ENCODE measurements at regions not wholly inside any gene's neighbourhood (a gene's known extent, or its start where the extent isn't known, plus 50 kb on each side); places are given as distances from the start of the nearest gene placed in this dataset.
"Not testable (repeated sequence)": the region's sequence is repeated elsewhere in the genome, so short reads cannot be mapped to it uniquely, and the experiment has no call there.

DNA sequence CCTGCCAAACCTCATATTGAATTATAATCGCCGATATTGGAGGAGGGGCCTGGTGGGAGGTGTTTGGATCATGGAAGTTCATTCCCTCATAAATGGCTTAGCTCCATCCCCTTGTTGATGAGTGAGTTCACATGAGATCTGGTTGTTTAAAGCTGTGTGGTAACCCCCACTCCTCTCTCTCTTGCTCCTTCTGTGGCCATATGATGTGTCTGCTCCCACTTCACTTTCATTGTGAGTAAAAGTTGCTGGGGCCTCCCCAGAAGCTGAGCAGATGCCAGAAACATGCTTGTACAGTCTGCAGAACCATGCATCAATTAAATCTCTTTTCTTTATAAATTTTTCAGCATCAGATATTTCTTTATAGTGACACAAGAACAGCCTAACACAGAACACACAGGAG lies 929.0 kb upstream of the FAT3 start:
- no peak for DNase-seq

DNA sequence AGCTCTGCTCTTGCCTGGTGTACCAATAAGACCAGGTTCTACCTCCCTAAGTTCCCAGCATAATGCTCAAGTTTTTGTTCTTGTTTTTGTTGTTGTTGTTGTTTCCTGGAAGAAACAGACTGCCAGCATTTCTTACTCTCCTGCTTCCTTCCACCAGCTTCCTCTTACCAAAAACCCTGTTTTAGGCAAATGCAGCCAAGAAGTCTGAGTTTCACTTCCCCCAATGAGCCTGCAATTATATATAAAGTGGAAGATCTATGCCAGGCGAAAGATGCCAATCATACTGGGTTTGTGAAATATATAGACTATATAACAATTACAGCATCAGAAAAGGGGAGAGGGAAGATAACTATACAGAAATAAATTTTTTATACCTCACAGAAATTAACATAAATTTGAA lies 931.5 kb upstream of the FAT3 start:
- no peak for DNase-seq

DNA sequence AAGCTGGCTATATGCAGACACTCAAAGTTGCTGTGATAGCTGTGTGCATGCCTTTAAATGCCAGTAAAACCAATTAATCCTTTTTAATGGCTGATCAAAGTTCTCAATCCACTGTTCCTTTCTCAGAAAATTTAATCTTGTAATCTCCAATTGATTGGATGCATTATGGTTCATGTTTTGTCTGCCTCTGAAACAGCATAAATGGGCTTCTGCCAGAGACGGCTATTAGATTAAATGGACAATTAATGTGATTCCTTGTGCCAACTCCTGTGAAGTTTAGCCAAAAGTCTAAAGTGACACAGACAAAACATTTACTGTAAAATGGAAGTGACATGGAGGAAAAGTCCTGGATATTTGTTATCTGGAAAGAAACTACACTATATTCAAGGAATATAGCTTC lies 952.5 kb upstream of the FAT3 start:
- no peak for DNase-seq

DNA sequence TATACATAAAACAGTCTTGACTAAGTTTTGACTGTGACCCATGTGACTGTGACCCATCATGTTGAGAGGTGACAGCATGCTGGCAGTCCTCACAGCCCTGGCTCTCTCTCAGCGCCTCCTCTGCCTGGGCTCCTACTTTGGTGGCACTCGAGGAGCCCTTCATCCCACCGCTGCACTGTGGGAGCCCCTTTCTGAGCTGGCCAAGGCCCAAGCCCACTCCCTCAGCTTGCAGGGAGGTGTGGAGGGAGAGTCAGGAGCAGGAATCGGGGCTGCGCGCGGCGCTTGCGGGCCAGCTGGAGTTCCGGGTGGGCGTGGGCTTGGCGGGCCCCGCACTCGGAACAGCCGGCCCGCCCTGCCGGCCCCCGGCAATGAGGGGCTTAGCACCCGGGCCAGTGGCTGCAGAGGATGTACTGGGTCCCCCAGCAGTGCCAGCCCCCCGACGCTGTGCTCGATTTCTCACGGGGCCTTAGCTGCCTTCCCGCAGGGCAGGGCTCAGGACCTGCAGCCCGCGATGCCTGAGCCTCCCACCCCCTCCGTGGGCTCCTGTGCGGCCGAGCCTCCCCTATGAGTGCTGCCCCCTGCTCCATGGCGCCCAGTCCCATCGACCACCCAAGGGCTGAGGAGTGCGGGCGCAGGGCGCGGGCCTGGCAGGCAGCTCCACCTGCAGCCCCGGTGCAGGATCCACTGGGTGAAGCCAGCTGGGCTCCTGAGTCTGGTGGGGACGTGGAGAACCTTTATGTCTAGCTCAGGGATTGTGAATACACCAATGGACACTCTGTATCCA lies 955.9 kb upstream of the FAT3 start:
- DNase-seq: not testable (repeated sequence)

DNA sequence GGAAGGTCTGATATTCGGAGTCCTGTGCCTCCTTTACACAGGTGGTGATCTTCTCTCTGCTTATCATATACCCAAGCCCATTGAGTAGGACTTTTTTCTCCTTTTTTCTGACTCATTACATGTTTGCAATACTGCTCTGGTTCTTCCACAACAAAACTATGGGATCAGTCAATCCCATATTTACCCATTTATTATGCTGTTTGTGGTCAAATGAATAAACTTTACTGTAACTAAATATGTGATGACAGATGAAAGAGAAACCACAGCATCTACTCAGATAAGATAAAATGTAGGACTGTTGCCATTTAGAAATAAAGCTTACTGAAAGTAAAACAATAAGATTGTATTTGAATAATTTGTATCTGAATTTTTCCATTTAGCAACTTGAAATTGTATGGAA lies 958.7 kb upstream of the FAT3 start:
- no peak for DNase-seq

DNA sequence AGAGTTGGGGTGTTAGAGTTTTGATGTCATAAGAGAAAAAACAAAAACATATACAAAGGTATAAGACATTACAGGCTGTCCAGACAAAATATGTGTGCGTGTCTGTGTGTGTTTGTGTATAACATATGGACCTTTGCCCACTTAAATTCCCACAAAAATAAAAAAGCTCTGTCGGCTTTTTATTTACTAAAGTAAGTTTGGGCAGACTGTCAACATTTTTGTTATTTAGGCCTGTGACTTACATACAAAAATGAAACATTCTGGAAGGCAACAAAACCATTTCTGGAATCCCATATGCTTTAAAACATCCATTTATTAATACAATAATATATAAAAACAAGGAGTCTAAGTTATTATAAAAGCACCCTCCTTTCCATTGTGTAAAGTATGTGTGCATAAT lies 960.1 kb upstream of the FAT3 start:
- no peak for DNase-seq

DNA sequence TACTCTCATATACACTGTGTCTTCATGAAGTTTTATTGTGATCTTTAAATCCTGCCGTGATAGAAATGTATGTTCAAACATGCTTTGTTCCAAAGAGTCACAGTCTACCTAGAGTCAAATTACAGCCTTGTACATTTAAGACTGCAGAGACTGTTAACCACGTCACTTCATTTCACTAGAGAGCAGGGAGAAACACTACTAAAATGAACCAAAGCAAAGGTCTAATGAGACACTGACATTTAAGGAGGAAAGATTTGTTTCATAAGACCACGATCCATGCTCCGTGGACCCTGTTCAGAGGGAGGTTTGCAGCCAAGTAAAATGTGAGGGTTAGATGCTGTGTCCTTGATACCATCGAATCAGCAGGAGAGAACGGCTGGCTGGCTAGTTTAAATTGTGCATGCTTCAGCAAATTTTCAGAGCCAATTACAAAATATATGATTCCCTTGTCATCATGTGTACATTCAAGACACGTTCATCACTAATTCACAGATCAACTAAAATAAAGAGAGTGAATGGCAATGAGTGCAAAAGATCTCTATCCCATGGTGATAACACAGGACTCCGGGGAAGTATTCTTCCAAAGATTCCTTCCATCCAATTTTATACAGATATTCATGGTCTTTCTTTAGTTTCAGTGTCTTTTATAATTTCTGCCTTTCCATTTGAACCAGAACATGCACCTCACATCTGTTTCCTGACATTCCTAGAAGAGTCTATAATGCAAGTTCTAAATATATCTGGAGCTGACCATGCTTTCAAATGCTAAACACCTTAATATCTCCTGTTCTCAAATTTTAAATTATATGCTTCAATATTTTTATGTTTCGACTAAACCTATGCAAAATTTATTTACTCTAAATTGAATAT lies 960.9 kb upstream of the FAT3 start:
- peak; percentile 65 for DNase-seq

DNA sequence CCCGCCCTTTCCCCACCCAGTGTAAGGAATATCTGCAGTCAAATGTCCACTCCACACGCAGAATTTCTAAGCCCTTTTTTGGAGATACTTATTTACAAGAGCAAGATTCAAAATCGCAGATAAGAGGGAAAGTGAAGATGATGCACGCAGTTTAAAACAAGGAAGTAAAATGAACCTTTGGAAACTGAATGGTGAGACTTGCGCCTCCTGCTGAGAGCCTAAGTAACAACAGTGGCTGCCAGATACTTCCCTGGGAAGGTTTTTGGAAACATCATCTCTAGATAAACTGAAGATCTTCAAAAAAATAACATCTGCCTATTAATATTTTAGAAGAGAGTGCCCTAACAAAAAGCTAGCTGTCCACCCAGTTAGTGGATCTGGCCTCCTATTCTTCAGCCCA lies 963.1 kb upstream of the FAT3 start:
- no peak for DNase-seq

DNA sequence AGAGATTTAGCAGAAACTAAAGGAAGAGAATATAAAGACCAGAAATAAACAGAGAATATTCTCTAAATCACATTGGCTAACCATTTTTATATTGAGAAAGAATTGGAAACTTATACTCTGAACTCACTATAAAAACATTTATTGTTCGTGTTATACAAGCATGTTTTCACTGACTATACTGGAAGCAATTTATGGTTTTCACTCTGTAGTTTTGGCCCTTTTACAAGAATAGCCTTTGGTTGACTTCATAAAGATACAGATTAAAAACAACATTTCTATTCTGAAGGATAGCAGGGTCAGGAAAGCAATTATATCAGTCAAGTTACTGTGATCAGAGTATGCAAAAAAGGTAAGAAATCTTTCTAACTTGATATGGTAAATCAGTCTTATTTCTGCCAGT lies 965.7 kb upstream of the FAT3 start:
- DNase-seq: no peak

DNA sequence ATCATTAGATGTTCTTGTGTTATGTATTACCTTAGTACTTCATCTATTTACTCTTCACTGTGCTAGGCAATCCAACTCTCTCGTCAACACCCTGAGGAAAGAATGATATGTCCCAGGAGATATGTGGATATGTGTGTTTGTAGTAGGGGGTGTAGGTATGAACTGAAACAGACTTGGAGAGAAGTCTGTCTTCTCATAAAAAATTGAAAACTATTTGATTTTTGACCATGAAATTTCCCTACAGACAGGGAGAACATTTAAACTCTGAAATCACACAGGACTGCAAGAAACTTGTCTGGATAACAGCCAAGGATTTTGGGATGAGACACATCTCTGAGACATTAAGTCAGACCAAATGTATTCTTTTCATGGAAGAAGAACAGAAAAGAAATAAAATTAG lies 967.0 kb upstream of the FAT3 start:
- DNase-seq: no peak

DNA sequence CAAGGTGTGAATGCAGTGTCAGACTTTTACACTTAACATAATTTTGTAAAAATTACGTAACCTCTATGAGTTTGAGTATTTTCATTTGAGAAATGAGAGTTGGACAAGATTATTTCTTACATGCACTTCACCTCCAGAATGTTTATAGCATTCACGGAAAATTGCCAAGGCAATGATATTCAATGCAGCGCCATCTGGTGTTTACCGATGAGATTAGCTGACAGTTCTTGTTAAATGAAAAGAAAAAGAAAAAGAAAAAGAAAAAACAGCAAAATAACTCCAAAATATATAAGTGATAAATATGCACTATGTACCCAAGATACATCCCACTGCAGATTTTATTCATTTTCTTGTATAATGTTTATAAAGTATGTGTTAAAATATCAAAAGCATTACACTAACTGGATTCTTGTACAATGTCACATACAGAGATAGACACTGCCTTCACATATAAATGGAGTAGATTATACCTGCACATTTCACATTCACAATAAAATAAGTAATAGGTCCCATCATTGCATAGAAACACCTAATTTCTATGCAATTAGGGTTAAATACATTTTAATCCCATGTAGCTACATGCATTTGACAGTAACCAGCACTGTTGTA lies 976.3 kb upstream of the FAT3 start:
- peak; percentile 15 for DNase-seq

DNA sequence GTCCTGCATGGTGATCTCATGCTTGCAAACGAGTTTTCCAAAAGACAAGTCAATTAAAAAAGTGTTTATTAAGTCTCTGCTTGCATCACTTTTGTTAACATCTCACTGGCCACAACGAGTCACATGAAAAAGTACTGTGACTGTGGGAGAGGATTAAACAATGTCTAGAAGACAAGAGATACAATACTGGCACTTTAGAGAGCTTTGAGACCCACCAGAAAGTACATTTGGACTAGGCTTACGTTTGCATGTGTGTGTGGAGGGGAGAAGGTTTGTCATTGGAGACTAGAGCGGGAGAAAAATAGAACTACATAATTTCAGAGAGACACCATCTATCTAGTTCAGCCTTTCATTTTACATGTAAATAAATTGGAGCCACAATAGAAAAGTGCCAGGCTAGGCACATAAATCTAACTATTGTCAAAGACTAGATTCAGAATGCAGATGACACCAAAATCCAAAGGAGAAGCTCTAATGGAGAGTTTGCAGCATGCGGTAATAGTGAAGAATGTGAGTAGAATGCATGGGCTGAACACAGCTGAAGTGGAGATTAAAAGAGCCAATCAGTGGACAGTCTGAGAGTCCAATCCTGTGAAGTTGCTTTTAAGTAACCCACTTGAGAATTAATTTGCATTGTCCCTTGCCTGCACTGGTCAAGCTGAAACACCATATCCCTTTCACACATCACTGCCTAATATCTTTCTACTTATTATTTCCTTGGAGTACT lies 977.4 kb upstream of the FAT3 start:
- DNase-seq: no peak

DNA sequence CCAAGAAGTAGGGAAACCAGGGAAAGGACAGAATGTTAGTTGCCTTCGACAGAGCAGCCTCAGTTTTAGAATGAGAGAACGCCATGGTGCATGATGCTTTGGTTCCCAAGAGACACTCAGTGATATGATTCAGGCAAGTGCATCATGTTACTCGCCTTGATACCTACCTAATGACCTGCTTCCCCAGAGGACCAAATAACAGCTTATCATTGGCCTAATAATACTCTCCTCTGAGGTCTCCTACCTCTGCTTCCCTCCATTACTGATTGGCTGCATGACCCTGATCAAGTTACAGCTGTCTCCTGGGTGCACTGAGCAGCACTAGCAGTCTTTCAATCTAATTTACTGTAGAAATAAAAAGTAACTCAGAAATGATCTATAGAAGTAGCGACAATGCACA lies 979.7 kb upstream of the FAT3 start:
- DNase-seq: no peak

DNA sequence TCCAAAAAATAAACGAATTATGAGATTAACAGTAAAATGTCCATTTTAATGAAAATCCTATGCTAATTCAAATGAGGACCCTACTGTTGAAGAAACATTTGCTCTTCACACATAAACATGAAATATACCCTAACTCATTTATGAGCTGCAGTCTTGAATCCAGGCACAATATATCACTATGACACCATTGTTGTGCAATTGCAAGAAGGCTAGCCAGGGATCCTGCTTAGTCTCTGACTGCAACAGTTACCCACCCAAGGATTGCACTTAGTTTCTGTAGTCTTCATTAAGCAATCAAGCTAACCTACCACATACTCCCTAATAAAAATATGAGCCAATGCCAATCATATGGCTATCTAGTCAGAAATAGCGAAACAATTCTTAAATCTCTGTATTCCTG lies 981.0 kb upstream of the FAT3 start:
- no peak for DNase-seq

DNA sequence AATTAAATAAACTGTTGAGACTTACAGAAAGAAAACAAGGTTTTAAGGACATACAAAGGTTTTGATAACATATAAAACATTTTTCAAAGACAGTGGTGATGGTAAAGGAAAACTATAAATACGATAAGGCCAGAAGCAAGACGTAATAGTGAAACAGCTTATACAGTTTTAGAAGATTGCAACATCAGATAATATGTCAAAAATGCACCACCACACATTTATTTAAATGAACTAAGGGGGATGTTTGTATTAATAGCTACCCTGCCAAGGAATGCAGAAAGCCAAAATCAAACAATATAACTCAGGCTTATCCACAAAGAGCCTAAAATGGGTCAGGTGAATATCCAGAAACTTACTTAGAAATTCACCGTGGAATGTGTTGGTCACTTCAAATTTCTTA lies 981.6 kb upstream of the FAT3 start:
- no peak for DNase-seq

DNA sequence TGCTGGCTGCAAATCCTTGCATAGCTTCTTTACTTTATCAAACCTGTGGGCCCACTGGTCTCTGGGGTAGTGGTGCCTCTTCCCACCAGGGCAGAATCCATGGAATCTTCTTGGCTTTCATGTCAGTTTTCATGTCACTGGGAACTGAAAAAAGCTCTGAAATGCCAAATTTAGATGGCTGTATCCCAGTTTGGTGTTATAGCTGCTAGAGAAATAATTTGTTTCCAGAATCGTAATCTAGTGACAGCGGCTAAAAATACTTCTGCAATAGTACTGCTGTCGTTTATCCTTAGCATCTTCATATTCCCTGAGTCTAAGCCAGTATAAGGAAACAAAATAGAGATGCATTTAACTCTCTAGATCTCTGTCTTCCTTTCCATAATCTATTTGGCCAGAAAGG lies 983.4 kb upstream of the FAT3 start:
- no peak for DNase-seq

DNA sequence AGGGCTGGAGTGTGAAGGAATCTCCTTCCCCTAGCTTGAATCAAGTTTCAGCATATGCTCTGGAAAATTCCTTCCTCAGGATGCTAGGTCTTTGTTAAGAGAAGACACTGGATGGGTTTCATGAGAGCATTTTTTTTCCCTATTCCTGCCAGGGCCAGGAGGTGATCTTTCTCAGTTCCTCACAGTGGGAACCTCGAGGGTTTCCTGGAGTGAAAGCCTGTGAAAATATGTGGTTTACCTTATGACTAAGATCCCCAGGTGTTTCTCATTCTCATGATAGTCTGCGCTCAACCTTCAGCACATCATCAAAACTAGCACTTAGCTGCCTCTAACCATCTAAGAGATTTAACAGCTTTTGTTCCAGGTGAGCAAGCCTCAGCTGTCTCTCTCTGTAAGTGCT lies 985.3 kb upstream of the FAT3 start:
- DNase-seq: no peak

DNA sequence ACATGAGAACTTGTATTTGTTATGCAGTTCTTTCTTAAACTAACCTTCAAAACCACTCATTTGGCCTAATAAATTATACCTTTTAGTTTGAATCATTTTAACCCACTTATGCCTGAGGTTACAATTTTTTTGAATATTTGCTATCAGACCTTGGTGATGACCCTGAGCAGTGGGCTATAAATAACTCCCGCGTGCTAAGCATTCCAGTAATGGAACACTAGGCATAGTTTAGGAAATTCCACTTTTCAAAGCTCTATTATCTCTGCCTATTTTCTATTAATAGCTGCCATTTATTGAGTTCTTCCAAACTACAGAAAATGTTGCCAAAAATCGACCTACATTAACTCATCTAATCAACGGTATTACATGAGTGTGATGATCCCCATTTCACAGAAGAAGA lies 993.4 kb upstream of the FAT3 start:
- DNase-seq: no peak

DNA sequence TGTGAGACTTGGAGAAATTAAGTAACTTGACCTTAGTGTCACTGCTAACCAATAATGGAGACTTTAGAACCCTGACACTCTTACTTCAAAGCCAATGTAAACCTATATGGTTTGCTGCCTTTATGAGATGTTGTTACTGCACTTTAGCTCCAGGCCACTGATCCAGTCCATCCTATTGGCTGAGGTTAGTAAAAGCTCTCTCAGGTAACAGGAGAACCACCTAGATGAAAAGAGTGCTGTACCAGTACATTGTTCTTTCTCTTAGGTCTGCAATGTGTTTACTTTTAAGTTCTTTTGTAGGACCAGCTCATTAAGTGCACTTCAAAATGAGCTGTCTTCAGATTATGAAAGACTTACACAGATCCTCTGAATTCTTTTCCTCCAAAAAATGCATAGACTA lies 994.0 kb upstream of the FAT3 start:
- DNase-seq: peak; percentile 75

DNA sequence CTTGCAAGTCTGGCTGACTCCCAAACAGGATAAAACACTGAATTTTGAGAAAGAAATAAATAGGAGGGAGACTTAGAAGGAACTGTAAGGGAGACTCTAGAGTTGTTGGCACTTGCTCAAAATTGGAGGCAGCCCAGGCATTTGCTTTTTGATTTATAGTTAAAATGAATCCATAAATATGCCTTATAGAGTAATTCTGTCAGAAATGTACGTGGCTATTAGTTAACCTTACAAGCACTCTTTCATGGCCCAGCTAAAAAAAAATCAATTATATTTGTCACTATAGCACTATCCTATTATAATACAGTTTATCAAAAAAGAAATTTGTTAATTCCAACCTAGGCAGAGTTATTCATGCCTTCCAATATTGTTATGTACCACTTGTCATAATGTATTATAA lies 1000.0 kb upstream of the CHORDC1 start:
- DNase-seq: no peak

DNA sequence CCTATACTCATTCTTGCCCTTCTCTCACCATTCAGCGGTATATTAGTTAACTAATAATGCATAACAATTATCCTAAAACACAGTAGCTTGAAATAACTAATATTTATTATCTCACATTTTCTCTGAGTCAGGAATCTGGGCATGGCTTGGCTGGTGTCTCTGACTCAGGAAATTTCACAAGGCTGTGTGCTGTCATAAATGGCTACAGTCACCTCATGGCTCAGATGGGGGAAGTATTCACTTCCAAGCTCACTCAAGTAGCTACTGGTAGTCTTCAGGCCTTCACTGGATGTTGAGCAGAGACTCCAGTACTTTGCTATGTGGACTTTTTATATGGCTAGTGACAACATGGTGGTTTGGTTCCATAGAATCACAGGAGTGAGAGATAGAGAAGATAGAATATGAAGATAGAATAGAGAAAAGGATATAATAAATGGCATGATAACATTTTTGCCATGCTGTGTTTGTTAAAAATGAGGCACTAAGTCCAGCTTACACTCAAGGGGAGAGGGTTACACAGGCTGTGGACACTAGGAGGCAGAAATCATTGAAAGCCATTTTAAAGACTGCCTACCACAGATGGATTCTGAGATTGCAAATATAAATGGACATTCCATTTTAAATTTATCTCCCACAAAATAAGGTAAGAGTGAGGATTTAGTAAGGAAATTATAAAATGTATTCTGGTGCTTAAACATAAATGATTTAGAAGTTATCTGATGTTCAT lies 997.8 kb upstream of the CHORDC1 start:
- no peak for DNase-seq

DNA sequence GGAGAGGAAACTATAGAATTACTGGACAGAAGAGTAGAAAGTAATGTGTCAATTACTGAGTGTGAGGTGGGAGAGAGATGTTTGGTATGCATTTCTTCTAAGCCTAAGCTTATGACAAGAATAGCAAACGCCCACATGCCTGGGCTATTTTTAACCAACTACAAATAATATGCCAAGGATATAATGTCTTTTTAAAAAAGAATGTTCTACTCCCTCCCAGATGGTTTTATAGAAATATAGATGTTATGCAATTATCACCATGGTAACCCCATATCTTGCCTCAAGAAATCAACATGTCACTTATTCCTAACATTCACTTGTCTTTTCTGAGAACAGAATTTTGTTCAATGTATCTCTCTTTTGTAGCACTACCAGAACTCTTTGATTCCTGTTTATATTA lies 996.7 kb upstream of the CHORDC1 start:
- DNase-seq: no peak

DNA sequence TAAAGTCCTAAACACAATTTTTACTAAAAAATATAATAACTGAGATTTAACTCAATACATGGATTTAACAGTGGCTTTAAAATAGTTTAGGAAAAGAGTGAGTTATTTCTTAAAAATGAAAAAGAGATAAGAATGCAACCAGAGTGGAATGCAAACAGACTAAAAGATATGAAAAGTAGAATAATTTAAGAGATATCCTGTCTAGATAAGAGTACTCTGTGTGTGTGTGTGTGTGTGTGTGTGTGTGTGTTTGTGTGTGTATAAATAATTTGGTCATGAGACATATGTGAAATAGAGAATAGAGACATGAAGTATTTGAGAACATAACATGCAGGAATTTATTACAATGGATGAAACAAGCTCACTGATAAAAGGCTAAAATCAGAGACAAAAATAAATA lies 986.9 kb upstream of the CHORDC1 start:
- no peak for DNase-seq
